Endothelial cell of umbilical vein (primary cell): ENCODE measurements at regions not wholly inside any gene's neighbourhood (a gene's known extent, or its start where the extent isn't known, plus 50 kb on each side); places are given as distances from the start of the nearest gene placed in this dataset.

Experiments
- BruUV-seq: library from RNA; stranded (reverse); fragments of 400-500 nt; replicated peaks from 2 replicates; lab custom pipeline; 2021; lab: Mats Ljungman, UMichigan
- CTCF ChIA-PET: fragments of 300-600, 350-600 bp; sonication (Branson Sonifier 250); formaldehyde crosslinking; loops from one replicate; lab custom pipeline; 2021; ENCODE audit warnings: antibody characterized with exemption, inconsistent platforms; lab: Charles Lee
- POLR2A ChIA-PET: fragments of 300-600, 350-600 bp; sonication (Branson Sonifier 250); formaldehyde crosslinking; loops from one replicate; lab custom pipeline; 2021; ENCODE audit warnings: antibody characterized with exemption, inconsistent platforms; lab: Charles Lee
- DNase-seq: peaks from one replicate; pipeline ENCODE4 v3.0.0-alpha.2; 2011; ENCODE audit warnings: low read depth, low spot score
- FAIRE-seq: peaks from 2 replicates; lab custom pipeline; 2011; peaks lifted over from hg19 to GRCh38; lab: Jason Lieb, UNC
- H2AFZ ChIP-seq: 2 replicates; pipeline ENCODE4 v1.6.0; 2012; ENCODE audit warnings: low read depth, low read length, control low read depth, inconsistent platforms
- H3K27ac ChIP-seq: 2 replicates; pipeline ENCODE4 v1.5.1; 2011; ENCODE audit warnings: low read depth, mild to moderate bottlenecking, control low read depth, low read length, moderate library complexity; ENCODE audit not compliant: insufficient read depth
- H3K27me3 ChIP-seq, 2 experiments: 2 replicates each; pipeline versions ENCODE4 v1.6.0 to v1.6.1; 2011; ENCODE audit warnings: low read length in 2 of 2, mixed read lengths in 1 of 2; ENCODE audit not compliant: control insufficient read depth in 2 of 2, insufficient read depth in 2 of 2
- H3K36me3 ChIP-seq, 2 experiments: 2 replicates in 1 of 2; 3 replicates in 1 of 2; pipeline ENCODE4 v1.5.1; 2011; ENCODE audit warnings: low read length in 2 of 2, mild to moderate bottlenecking in 1 of 2, moderate library complexity in 1 of 2; ENCODE audit not compliant: control insufficient read depth in 2 of 2, insufficient read depth in 2 of 2; ENCODE audit errors: extremely low read depth in 1 of 2
- H3K4me1 ChIP-seq: 3 replicates; pipeline ENCODE4 v1.5.1; 2011; ENCODE audit warnings: mild to moderate bottlenecking, low read length; ENCODE audit not compliant: control insufficient read depth, insufficient read depth; ENCODE audit errors: extremely low read depth
- H3K4me2 ChIP-seq: 2 replicates; pipeline ENCODE4 v1.6.1; 2011; ENCODE audit warnings: low read length, control low read depth, mixed read lengths; ENCODE audit not compliant: insufficient read depth
- H3K4me3 ChIP-seq, 3 experiments: fragments of 200-600 bp in 1 of 3; sonication (generic), shearing (Covaris generic) in 1 of 3; replicated peaks in 1 of 3; 2 replicates each; pipeline ENCODE4 v1.5.1; 2011 to 2016; ENCODE audit warnings: control low read depth in 3 of 3, low read length in 3 of 3, mild to moderate bottlenecking in 2 of 3, inconsistent platforms in 1 of 3, low read depth in 1 of 3, moderate library complexity in 1 of 3; ENCODE audit not compliant: insufficient read depth in 1 of 3
- H3K79me2 ChIP-seq: 2 replicates; pipeline ENCODE4 v1.6.0; 2012; ENCODE audit warnings: low read length, inconsistent platforms; ENCODE audit not compliant: control insufficient read depth, insufficient read depth
- H3K9ac ChIP-seq: replicated peaks from 2 replicates; pipeline ENCODE3; 2011; ENCODE audit warnings: low read length, control low read depth; ENCODE audit not compliant: insufficient read depth; ENCODE audit errors: extremely low read depth
- H3K9me1 ChIP-seq: replicated peaks from 3 replicates; pipeline ENCODE4 v1.6.0; 2011; ENCODE audit warnings: mild to moderate bottlenecking, low read length; ENCODE audit not compliant: control insufficient read depth, insufficient read depth; ENCODE audit errors: extremely low read depth
- H3K9me3 ChIP-seq: replicated peaks from 2 replicates; pipeline ENCODE4 v1.5.1; 2012; ENCODE audit warnings: low read length, inconsistent platforms; ENCODE audit not compliant: control insufficient read depth, insufficient read depth
- H4K20me1 ChIP-seq: replicated peaks from 2 replicates; pipeline ENCODE3; 2011; ENCODE audit warnings: mild to moderate bottlenecking, low read length; ENCODE audit not compliant: control insufficient read depth, insufficient read depth; ENCODE audit errors: extremely low read depth
- EZH2 ChIP-seq: IDR thresholded peaks from 2 replicates; pipeline ENCODE4 v1.6.1; 2012; ENCODE audit warnings: borderline replicate concordance, low read depth, mild to moderate bottlenecking, moderate library complexity, low read length, inconsistent platforms; ENCODE audit not compliant: severe bottlenecking
- FOS ChIP-seq: IDR thresholded peaks from 2 replicates; pipeline ENCODE4 v1.6.1; 2011; ENCODE audit warnings: mild to moderate bottlenecking, low read length, moderate library complexity, borderline replicate concordance; ENCODE audit not compliant: insufficient read depth
- GATA2 ChIP-seq: IDR thresholded peaks from 2 replicates; pipeline ENCODE4 v1.7.0; 2011; ENCODE audit warnings: low read depth, mild to moderate bottlenecking, moderate library complexity, mixed read lengths, low read length; ENCODE audit not compliant: insufficient read length, insufficient read depth
- JUN ChIP-seq: IDR thresholded peaks from 2 replicates; pipeline ENCODE4 v1.6.1; 2011; ENCODE audit warnings: borderline replicate concordance, low read depth; ENCODE audit not compliant: insufficient read length, insufficient read depth
- MYC ChIP-seq: IDR thresholded peaks from one replicate; pipeline ENCODE4 v1.6.1; 2011; ENCODE audit warnings: mild to moderate bottlenecking, low read depth, low read length
- POLR2A ChIP-seq: IDR thresholded peaks from 2 replicates; pipeline ENCODE4 v1.6.1; 2012; ENCODE audit warnings: low read depth, mild to moderate bottlenecking, control low read depth, low read length
- POLR2AphosphoS5 ChIP-seq: IDR thresholded peaks from 2 replicates; pipeline ENCODE4 v1.6.1; 2012; ENCODE audit warnings: low read depth, mild to moderate bottlenecking, control low read depth, low read length, moderate library complexity; ENCODE audit not compliant: insufficient read depth
- dilution Hi-C: fragments of 300-500 bp; cut with MboI; formaldehyde crosslinking; loops from one replicate; pipeline ENCODE4 v1.15.0; 2019; ENCODE audit warnings: low sequenced_read_pairs; ENCODE audit not compliant: extremely low pct_ligation_motif_present
- intact Hi-C: fragments of 100-400 bp; cut with micrococcal nuclease; formaldehyde crosslinking; loops from one replicate; pipeline ENCODE4 v1.10.0; 2022
- TF ChIP-seq, protein P1 (sequence below), 2 donors: IDR thresholded peaks; 1 replicate in 1 of 2; 2 replicates in 1 of 2; pipeline ENCODE4 v1.5.1; 2011; ENCODE audit warnings: low read length in 2 of 2, mild to moderate bottlenecking in 2 of 2, moderate library complexity in 2 of 2, control low read depth in 1 of 2, inconsistent platforms in 1 of 2, low read depth in 1 of 2; ENCODE audit not compliant: insufficient read depth in 1 of 2; ENCODE audit errors: extremely low read depth in 1 of 2
- TF ChIP-seq, protein P2 (sequence below): IDR thresholded peaks from 2 replicates; pipeline ENCODE4 v1.6.1; 2011; ENCODE audit not compliant: insufficient read depth, insufficient read length

DNA sequence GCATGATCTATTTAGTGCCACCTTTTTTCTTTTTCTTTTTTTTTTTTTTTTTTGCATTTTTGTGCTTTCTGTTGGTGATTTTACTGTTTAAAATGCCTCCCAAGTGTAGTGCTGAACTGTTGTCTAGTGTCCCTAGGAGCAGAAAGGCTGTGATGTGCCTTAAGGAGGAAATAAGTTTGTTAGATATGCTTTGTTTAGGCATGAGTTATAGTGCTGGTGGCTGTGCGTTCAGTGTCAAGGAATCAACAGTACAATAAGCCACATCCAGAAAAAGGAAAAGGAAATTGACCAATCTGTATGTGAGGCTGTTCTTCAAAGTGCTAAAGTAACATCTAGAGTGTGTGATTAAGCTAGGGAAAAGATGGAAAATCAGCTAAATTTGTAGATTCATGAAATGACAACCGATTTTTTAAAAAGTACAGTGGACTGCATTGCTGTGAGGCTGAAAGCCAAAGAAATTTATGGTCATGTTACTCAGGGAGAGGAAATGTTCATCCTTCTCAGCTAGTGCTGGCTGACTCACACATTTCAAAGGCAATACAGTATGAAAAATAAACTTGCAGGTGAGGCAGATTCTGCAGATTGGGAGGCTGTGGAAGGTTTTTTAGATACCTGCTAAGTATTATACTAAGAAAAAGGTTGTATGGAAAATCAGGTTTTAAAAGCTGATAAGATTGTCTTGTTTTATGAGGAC lies 122.7 kb upstream of the ADCY1 start:
- H3K9me3 ChIP-seq = no peaks in the 10 kb centered on the region
- FAIRE-seq (no peak), DNase-seq (no peak)
- intact Hi-C loops (no loop called here), dilution Hi-C loops (no loop called here)
- ChIA-PET POLR2A (no interaction called here), CTCF (no interaction called here)
- no peaks in the 10 kb centered on the region for H4K20me1 ChIP-seq
- H3K4me3 ChIP-seq = no peak overlapping the region
- no peaks in the 10 kb centered on the region for H3K36me3 ChIP-seq
- no peaks in the 10 kb centered on the region for H3K79me2 ChIP-seq
- BruUV-seq = no TSS peak
- peaks cover 0 to 2% of the 10 kb centered on the region in 2 experiments for H3K27me3 ChIP-seq
- TF ChIP-seq POLR2AphosphoS5 (no peak), GATA2 (no peak)
- no peak overlapping the region for H2AFZ ChIP-seq
- H3K4me1 ChIP-seq = no peaks in the 10 kb centered on the region
- no peak overlapping the region for H3K27ac ChIP-seq
- no peak overlapping the region for H3K9ac ChIP-seq
- H3K4me2 ChIP-seq = no peak overlapping the region
- H3K9me1 ChIP-seq = no peaks in the 10 kb centered on the region

DNA sequence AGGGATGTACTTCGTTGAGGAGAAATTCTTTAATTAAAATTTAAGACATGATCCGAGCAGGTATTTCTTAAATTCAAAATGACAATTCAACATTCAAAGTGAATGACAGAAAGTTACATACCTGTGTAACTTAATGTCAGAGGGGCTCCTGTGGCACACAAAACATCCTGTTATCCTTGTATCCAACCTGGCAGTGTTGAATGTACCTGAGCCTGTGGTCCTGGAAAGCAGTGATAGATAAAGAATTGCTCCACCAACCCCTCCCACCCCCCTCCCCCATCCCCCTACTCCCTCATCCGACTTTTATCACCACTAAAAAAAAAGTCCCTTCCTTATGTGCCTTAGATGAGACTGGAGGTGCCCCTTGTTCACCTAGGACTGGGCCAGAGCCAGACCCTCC lies 119.4 kb upstream of the ADCY1 start:
- Histone ChIP-seq H3K27me3 (no peaks in the 10 kb centered on the region), H3K9me1 (no peaks in the 10 kb centered on the region), H3K9me3 (no peaks in the 10 kb centered on the region), H3K4me2 (no peak overlapping the region), H3K9ac (no peak overlapping the region), H3K4me1 (no peaks in the 10 kb centered on the region), H3K36me3 (no peaks in the 10 kb centered on the region), H3K4me3 (no peak overlapping the region), H4K20me1 (no peaks in the 10 kb centered on the region), H3K79me2 (no peaks in the 10 kb centered on the region), H2AFZ (no peak overlapping the region), H3K27ac (no peak overlapping the region)
- intact Hi-C loops (no loop called here), dilution Hi-C loops (no loop called here)
- DNase-seq (no peak), FAIRE-seq (no peak)
- TF ChIP-seq, protein P1, sequence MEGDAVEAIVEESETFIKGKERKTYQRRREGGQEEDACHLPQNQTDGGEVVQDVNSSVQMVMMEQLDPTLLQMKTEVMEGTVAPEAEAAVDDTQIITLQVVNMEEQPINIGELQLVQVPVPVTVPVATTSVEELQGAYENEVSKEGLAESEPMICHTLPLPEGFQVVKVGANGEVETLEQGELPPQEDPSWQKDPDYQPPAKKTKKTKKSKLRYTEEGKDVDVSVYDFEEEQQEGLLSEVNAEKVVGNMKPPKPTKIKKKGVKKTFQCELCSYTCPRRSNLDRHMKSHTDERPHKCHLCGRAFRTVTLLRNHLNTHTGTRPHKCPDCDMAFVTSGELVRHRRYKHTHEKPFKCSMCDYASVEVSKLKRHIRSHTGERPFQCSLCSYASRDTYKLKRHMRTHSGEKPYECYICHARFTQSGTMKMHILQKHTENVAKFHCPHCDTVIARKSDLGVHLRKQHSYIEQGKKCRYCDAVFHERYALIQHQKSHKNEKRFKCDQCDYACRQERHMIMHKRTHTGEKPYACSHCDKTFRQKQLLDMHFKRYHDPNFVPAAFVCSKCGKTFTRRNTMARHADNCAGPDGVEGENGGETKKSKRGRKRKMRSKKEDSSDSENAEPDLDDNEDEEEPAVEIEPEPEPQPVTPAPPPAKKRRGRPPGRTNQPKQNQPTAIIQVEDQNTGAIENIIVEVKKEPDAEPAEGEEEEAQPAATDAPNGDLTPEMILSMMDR (IDR thresholded peaks at IDR 0.05; ENCODE audit: extremely low read depth in 1 of 2, insufficient read depth in 1 of 2, low read depth in 1 of 2, low read length in 2 of 2) = no peak
- TF ChIP-seq POLR2A (no peak), MYC (no peak), FOS (no peak), GATA2 (no peak), POLR2AphosphoS5 (no peak), EZH2 (no peak), JUN (no peak)
- TF ChIP-seq, protein P2, sequence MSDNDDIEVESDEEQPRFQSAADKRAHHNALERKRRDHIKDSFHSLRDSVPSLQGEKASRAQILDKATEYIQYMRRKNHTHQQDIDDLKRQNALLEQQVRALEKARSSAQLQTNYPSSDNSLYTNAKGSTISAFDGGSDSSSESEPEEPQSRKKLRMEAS = no peak
- POLR2A ChIA-PET = no interaction called here
- CTCF ChIA-PET = no interaction called here
- BruUV-seq = no TSS peak
